Gastroesophageal sphincter (tissue), 3 donors: ENCODE measurements at regions not wholly inside any gene's neighbourhood (a gene's known extent, or its start where the extent isn't known, plus 50 kb on each side); places are given as distances from the start of the nearest gene placed in this dataset.

Source experiments
- POLR2A ChIP-seq, 2 donors: fragments of 450-650 bp; IDR thresholded peaks; one replicate each; pipeline ENCODE4 v1.6.1; 2017; ENCODE audit warnings: antibody characterized with exemption in 2 of 2, mild to moderate bottlenecking in 2 of 2, moderate library complexity in 1 of 2
- POLR2AphosphoS5 ChIP-seq: sonication (generic); formaldehyde crosslinking; IDR thresholded peaks from one replicate; pipeline ENCODE4 v1.6.1; 2017; ENCODE audit warnings: antibody characterized with exemption
- TF ChIP-seq, protein P1 (sequence below), 4 experiments: fragments of 200-600 bp in 2 of 4; fragments of 450-650 bp in 2 of 4; sonication (generic) in 1 of 4; IDR thresholded peaks; one replicate each; pipeline ENCODE4 v1.5.1; 2017 to 2019; ENCODE audit warnings: antibody characterized with exemption in 4 of 4, mild to moderate bottlenecking in 2 of 4, moderate library complexity in 2 of 4

DNA sequence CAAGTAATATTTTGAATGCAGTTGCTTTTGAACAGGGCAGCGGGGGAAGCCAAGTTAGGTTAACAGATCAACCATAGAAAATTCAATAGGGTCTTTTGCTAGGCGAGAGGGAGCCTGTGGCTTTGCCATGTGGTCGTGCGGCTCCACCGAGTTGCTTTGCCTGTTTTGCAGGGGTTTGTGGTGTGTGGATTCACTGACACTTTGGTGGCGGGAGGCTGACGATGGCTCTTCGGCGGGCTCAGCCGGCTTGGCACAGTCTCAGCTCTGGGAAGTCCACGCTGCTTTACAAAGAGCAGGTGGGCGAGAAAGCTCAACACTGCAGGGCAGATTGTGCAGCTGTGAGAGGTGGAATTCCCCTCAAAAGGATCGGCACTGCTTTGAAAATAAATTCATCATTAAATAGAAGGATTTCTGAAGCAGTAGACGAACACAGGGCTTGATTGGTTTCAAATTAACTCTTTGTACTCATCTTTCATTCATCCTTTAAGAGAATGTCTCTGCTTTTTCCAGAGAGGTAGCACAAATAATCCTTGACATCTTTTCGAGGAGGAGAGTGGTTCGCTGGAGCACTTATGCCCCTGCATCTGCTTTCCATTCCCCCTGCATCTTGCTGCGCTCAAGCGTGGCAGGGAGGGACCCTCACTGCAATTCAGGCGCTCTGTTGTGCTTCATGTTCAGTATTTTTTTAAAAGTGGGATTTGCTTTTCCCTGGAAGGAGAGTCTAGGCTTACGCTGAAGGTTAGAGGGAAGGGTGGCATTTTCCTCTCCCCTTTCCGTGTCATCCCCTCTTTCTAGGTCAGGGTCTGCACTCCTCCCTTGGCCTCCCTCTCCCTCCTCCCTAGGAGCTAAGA lies 201.8 kb upstream of the LEF1 start:
- TF ChIP-seq, protein P1, sequence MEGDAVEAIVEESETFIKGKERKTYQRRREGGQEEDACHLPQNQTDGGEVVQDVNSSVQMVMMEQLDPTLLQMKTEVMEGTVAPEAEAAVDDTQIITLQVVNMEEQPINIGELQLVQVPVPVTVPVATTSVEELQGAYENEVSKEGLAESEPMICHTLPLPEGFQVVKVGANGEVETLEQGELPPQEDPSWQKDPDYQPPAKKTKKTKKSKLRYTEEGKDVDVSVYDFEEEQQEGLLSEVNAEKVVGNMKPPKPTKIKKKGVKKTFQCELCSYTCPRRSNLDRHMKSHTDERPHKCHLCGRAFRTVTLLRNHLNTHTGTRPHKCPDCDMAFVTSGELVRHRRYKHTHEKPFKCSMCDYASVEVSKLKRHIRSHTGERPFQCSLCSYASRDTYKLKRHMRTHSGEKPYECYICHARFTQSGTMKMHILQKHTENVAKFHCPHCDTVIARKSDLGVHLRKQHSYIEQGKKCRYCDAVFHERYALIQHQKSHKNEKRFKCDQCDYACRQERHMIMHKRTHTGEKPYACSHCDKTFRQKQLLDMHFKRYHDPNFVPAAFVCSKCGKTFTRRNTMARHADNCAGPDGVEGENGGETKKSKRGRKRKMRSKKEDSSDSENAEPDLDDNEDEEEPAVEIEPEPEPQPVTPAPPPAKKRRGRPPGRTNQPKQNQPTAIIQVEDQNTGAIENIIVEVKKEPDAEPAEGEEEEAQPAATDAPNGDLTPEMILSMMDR (IDR thresholded peaks at IDR 0.05), result no peak
- no peak for TF ChIP-seq POLR2A (IDR thresholded peaks at IDR 0.05)
- TF ChIP-seq POLR2AphosphoS5, result no peak
